Suprapubic skin (tissue), 4 donors: ENCODE measurements at regions not wholly inside any gene's neighbourhood (a gene's known extent, or its start where the extent isn't known, plus 50 kb on each side); places are given as distances from the start of the nearest gene placed in this dataset.

Source experiments
- DNase-seq, 2 donors: peaks; one replicate each; pipeline ENCODE4 v3.0.0-alpha.2; 2019; ENCODE audit warnings: low spot score in 2 of 2
- H3K27ac ChIP-seq: fragments of 200-600 bp; sonication (generic); one replicate; pipeline ENCODE4 v1.5.1; 2019
- H3K27me3 ChIP-seq: fragments of 200-600 bp; sonication (generic); one replicate; pipeline ENCODE4 v1.5.1; 2019
- H3K36me3 ChIP-seq: fragments of 200-600 bp; sonication (generic); one replicate; pipeline ENCODE4 v1.5.1; 2019
- H3K4me1 ChIP-seq: fragments of 200-600 bp; sonication (generic); one replicate; pipeline ENCODE4 v1.5.1; 2019
- H3K4me3 ChIP-seq: fragments of 200-600 bp; sonication (generic); one replicate; pipeline ENCODE4 v1.5.1; 2019; ENCODE audit warnings: mild to moderate bottlenecking
- H3K9me3 ChIP-seq: fragments of 200-600 bp; sonication (generic); one replicate; pipeline ENCODE4 v1.5.1; 2019
- EP300 ChIP-seq: sonication (generic); formaldehyde crosslinking; IDR thresholded peaks from one replicate; pipeline ENCODE4 v1.6.1; 2017; ENCODE audit warnings: antibody characterized with exemption
- POLR2A ChIP-seq, 2 donors: fragments of 450-650 bp; IDR thresholded peaks; one replicate each; pipeline ENCODE4 v1.6.1; 2017; ENCODE audit warnings: antibody characterized with exemption in 2 of 2, mild to moderate bottlenecking in 2 of 2, moderate library complexity in 2 of 2
- POLR2AphosphoS5 ChIP-seq, 3 donors: sonication (generic); formaldehyde crosslinking; IDR thresholded peaks; one replicate each; pipeline ENCODE4 v1.6.1; 2017; ENCODE audit warnings: antibody characterized with exemption in 3 of 3
- WGBS: methylation state at CpG from one replicate; pipeline ENCODE4 v1.1.5; 2018; 5-methylcytosine and 5-hydroxymethylcytosine counted together
- TF ChIP-seq, protein P1 (sequence below), 2 donors: fragments of 200-600 bp in 1 of 2; fragments of 450-650 bp in 1 of 2; sonication (generic) in 1 of 2; IDR thresholded peaks; one replicate each; pipeline ENCODE4 v1.5.1; 2016 to 2019; ENCODE audit warnings: antibody characterized with exemption in 2 of 2, mild to moderate bottlenecking in 1 of 2, moderate library complexity in 1 of 2

- 64% methylated on average over 4 of the region's 4 CpGs for WGBS
- H3K27me3 ChIP-seq: no peaks in the 10 kb centered on the region
These were observed 269.2 kb upstream of the TLE4 start for GRCh38 chr9:79302569-79302968.

GRCh38 chr9:79308012-79308411 lies 263.8 kb upstream of the TLE4 start:
- no peak overlapping the region for H3K4me3 ChIP-seq
- H3K27ac ChIP-seq: no peak overlapping the region
- H3K27me3 ChIP-seq: no peaks in the 10 kb centered on the region
- 84% methylated on average over 6 of the region's 6 CpGs for WGBS
- no peak for TF ChIP-seq POLR2A (IDR thresholded peaks at IDR 0.05)
- TF ChIP-seq, protein P1, sequence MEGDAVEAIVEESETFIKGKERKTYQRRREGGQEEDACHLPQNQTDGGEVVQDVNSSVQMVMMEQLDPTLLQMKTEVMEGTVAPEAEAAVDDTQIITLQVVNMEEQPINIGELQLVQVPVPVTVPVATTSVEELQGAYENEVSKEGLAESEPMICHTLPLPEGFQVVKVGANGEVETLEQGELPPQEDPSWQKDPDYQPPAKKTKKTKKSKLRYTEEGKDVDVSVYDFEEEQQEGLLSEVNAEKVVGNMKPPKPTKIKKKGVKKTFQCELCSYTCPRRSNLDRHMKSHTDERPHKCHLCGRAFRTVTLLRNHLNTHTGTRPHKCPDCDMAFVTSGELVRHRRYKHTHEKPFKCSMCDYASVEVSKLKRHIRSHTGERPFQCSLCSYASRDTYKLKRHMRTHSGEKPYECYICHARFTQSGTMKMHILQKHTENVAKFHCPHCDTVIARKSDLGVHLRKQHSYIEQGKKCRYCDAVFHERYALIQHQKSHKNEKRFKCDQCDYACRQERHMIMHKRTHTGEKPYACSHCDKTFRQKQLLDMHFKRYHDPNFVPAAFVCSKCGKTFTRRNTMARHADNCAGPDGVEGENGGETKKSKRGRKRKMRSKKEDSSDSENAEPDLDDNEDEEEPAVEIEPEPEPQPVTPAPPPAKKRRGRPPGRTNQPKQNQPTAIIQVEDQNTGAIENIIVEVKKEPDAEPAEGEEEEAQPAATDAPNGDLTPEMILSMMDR (IDR thresholded peaks at IDR 0.05): no peak
- no peak for TF ChIP-seq POLR2AphosphoS5 (IDR thresholded peaks at IDR 0.05)
- no peak for TF ChIP-seq EP300
- no peaks in the 10 kb centered on the region for H3K4me1 ChIP-seq
- DNase-seq: no peak
- H3K36me3 ChIP-seq: no peaks in the 10 kb centered on the region
- H3K9me3 ChIP-seq: no peaks in the 10 kb centered on the region

More at GRCh38 chr9:79302569-79302968, 269.2 kb upstream of the TLE4 start:
- no peak overlapping the region for H3K4me3 ChIP-seq
- no peaks in the 10 kb centered on the region for H3K9me3 ChIP-seq
- TF ChIP-seq EP300 (no peak), POLR2A (IDR thresholded peaks at IDR 0.05) (no peak), POLR2AphosphoS5 (IDR thresholded peaks at IDR 0.05) (no peak)
- TF ChIP-seq, protein P1 (IDR thresholded peaks at IDR 0.05): no peak
- H3K4me1 ChIP-seq: no peaks in the 10 kb centered on the region
- DNase-seq: no peak
- no peak overlapping the region for H3K27ac ChIP-seq
- no peaks in the 10 kb centered on the region for H3K36me3 ChIP-seq

- TF ChIP-seq, protein P1 (IDR thresholded peaks at IDR 0.05): no peak
- TF ChIP-seq EP300 (no peak), POLR2A (IDR thresholded peaks at IDR 0.05) (no peak), POLR2AphosphoS5 (IDR thresholded peaks at IDR 0.05) (no peak)
- WGBS: 89% methylated on average over 13 of the region's 13 CpGs
- Histone ChIP-seq H3K27me3 (no peaks in the 10 kb centered on the region), H3K4me3 (no peak overlapping the region), H3K9me3 (no peaks in the 10 kb centered on the region), H3K27ac (no peak overlapping the region), H3K36me3 (no peaks in the 10 kb centered on the region), H3K4me1 (no peaks in the 10 kb centered on the region)
- DNase-seq: no peak
These were observed 258.9 kb upstream of the TLE4 start for GRCh38 chr9:79312686-79313421.

GRCh38 chr9:79325501-79325900 lies 246.3 kb upstream of the TLE4 start:
- Histone ChIP-seq H3K27me3 (no peaks in the 10 kb centered on the region), H3K4me1 (no peaks in the 10 kb centered on the region), H3K27ac (no peak overlapping the region), H3K4me3 (no peak overlapping the region), H3K36me3 (no peaks in the 10 kb centered on the region), H3K9me3 (no peaks in the 10 kb centered on the region)
- 75% methylated on average over 3 of the region's 3 CpGs for WGBS
- no peak for DNase-seq
- TF ChIP-seq POLR2A (IDR thresholded peaks at IDR 0.05) (no peak), POLR2AphosphoS5 (IDR thresholded peaks at IDR 0.05) (no peak), EP300 (no peak)
- TF ChIP-seq, protein P1 (IDR thresholded peaks at IDR 0.05): no peak

- no peak for DNase-seq
- Histone ChIP-seq H3K4me3 (no peak overlapping the region), H3K27me3 (no peaks in the 10 kb centered on the region), H3K27ac (no peak overlapping the region), H3K36me3 (no peaks in the 10 kb centered on the region), H3K4me1 (no peaks in the 10 kb centered on the region), H3K9me3 (no peaks in the 10 kb centered on the region)
- 91% methylated on average over 1 of the region's 1 CpG for WGBS
- TF ChIP-seq POLR2AphosphoS5 (IDR thresholded peaks at IDR 0.05) (no peak), POLR2A (IDR thresholded peaks at IDR 0.05) (no peak), EP300 (no peak)
- TF ChIP-seq, protein P1 (IDR thresholded peaks at IDR 0.05): no peak
These were observed 241.9 kb upstream of the TLE4 start for GRCh38 chr9:79329861-79330260.
